ENCODE measurements at regions not wholly inside any gene's neighbourhood (a gene's known extent, or its start where the extent isn't known, plus 50 kb on each side); places are given as distances from the start of the nearest gene placed in this dataset.

DNA sequence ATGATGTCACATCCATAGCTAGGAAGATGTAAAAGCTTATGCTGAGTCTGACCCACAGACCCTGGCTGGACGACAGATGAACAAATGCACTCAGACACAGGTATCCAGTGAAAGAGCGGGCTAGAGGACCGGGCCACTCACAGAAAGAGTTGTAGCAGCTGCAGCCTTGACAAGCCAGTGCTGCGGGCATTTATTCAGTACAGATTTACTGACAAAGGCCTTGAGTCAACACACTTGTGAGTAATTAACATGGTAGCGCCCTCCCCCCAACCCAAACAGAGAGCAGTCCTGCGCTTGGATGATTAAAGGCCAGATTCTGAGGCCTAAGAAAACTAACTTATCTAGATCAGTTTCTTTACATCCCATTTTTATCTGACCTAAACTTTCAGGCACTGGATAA is 244.6 kb downstream of the SPANXN4 start:
- TF ChIP-seq CTCF (IDR thresholded peaks at IDR 0.05) (no peak), EP300 (IDR thresholded peaks at IDR 0.05) (no peak), POLR2A (IDR thresholded peaks at IDR 0.05) (no peak)

Measured in tibial nerve (tissue), 4 donors.